GM23338 (cell line): ENCODE measurements at regions not wholly inside any gene's neighbourhood (a gene's known extent, or its start where the extent isn't known, plus 50 kb on each side); places are given as distances from the start of the nearest gene placed in this dataset.

Experiments used
- CREB1 ChIP-seq: fragments of 250-450 bp; sonication (Bioruptor Pico); IDR thresholded peaks from 2 replicates; pipeline ENCODE4 v1.5.0; 2020; ENCODE audit warnings: low read depth, mild to moderate bottlenecking, moderate library complexity
- EZH2 ChIP-seq: fragments of 200-600 bp; sonication (generic); IDR thresholded peaks from one replicate; pipeline ENCODE4 v1.8.0; 2017; ENCODE audit warnings: antibody characterized with exemption, mild to moderate bottlenecking, low read depth; ENCODE audit not compliant: unreplicated experiment
- EZH2phosphoT487 ChIP-seq: fragments of 200-600 bp; sonication (generic); IDR thresholded peaks from one replicate; pipeline ENCODE4 v1.8.1; 2018; ENCODE audit warnings: antibody characterized with exemption; ENCODE audit not compliant: unreplicated experiment
- JUNB ChIP-seq: IDR thresholded peaks from one replicate; pipeline ENCODE4 v1.6.1; 2016; ENCODE audit warnings: antibody characterized with exemption; ENCODE audit not compliant: unreplicated experiment
- POLR2AphosphoS5 ChIP-seq: IDR thresholded peaks from 2 replicates; pipeline ENCODE4 v1.6.1; 2016; ENCODE audit warnings: antibody characterized with exemption, low read depth
- REST ChIP-seq: IDR thresholded peaks from one replicate; pipeline ENCODE4 v1.6.1; 2018; ENCODE audit warnings: antibody characterized with exemption; ENCODE audit not compliant: unreplicated experiment
- STAT1 ChIP-seq: IDR thresholded peaks from one replicate; pipeline ENCODE4 v1.6.1; 2016; ENCODE audit warnings: antibody characterized with exemption; ENCODE audit not compliant: unreplicated experiment
- ZNF114 ChIP-seq: fragments of 250-450 bp; sonication (Bioruptor Pico); IDR thresholded peaks from 2 replicates; pipeline ENCODE4 v1.5.0; 2020; ENCODE audit warnings: mild to moderate bottlenecking, moderate library complexity
- ZNF331 ChIP-seq: fragments of 250-450 bp; sonication (Bioruptor Pico); IDR thresholded peaks from 2 replicates; pipeline ENCODE4 v1.5.0; 2020; ENCODE audit warnings: low read depth, mild to moderate bottlenecking, moderate library complexity
- TF ChIP-seq, protein P1 (sequence below), 2 experiments: fragments of 200-600 bp in 1 of 2; sonication (generic) in 1 of 2; conservative IDR thresholded peaks; 2 replicates each; pipeline versions ENCODE4 v1.5.1 to v1.6.1; 2016 to 2017; ENCODE audit warnings: antibody characterized with exemption in 2 of 2, low read depth in 2 of 2, mild to moderate bottlenecking in 2 of 2, moderate library complexity in 1 of 2

- TF ChIP-seq, protein P1, sequence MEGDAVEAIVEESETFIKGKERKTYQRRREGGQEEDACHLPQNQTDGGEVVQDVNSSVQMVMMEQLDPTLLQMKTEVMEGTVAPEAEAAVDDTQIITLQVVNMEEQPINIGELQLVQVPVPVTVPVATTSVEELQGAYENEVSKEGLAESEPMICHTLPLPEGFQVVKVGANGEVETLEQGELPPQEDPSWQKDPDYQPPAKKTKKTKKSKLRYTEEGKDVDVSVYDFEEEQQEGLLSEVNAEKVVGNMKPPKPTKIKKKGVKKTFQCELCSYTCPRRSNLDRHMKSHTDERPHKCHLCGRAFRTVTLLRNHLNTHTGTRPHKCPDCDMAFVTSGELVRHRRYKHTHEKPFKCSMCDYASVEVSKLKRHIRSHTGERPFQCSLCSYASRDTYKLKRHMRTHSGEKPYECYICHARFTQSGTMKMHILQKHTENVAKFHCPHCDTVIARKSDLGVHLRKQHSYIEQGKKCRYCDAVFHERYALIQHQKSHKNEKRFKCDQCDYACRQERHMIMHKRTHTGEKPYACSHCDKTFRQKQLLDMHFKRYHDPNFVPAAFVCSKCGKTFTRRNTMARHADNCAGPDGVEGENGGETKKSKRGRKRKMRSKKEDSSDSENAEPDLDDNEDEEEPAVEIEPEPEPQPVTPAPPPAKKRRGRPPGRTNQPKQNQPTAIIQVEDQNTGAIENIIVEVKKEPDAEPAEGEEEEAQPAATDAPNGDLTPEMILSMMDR (conservative IDR thresholded peaks at IDR 0.05; ENCODE audit: low read depth in 2 of 2): no peak
- TF ChIP-seq ZNF114 (CRISPR knock-in tag) (no peak), POLR2AphosphoS5 (no peak), JUNB (no peak), EZH2phosphoT487 (no peak), REST (no peak), EZH2 (no peak), ZNF331 (no peak), CREB1 (CRISPR knock-in tag) (no peak), STAT1 (no peak)
Observed at GRCh38 chr10:125238682-125239081, 78.3 kb upstream of the CTBP2 start.
